Large intestine (tissue), 3 donors: ENCODE measurements at regions not wholly inside any gene's neighbourhood (a gene's known extent, or its start where the extent isn't known, plus 50 kb on each side); places are given as distances from the start of the nearest gene placed in this dataset.
A peak's percentile ranks its signal among the peaks of the same experiment; 100 is the strongest.

ENCODE experiments used
- DNase-seq, 2 donors: peaks; one replicate each; pipeline versions ENCODE4 v3.0.0 to v3.0.0-alpha.2; 2013
- H3K27ac ChIP-seq: one replicate; pipeline ENCODE4 v1.5.1; 2013; ENCODE audit warnings: low read length
- H3K27me3 ChIP-seq: 2 replicates; pipeline ENCODE4 v1.6.1; 2013; ENCODE audit warnings: low read length; ENCODE audit not compliant: control insufficient read depth, insufficient read depth
- H3K36me3 ChIP-seq: 2 replicates; pipeline ENCODE4 v1.6.1; 2013; ENCODE audit warnings: low read length; ENCODE audit not compliant: control insufficient read depth, insufficient read depth
- H3K4me1 ChIP-seq: one replicate; pipeline ENCODE4 v1.6.1; 2013; ENCODE audit warnings: low read length; ENCODE audit not compliant: control insufficient read depth, insufficient read depth
- H3K4me3 ChIP-seq: one replicate; pipeline ENCODE4 v1.5.1; 2013; ENCODE audit warnings: low read length
- H3K9me3 ChIP-seq: one replicate; pipeline ENCODE4 v1.6.1; 2013; ENCODE audit warnings: mild to moderate bottlenecking, low read depth, low read length, moderate library complexity; ENCODE audit not compliant: control insufficient read depth
- WGBS: methylation state at CpG from one replicate; pipeline ENCODE4 v1.1.5; 2013; ENCODE audit warnings: low lambda C conversion rate; ENCODE audit not compliant: insufficient coverage; 5-methylcytosine and 5-hydroxymethylcytosine counted together

GRCh38 chr15:61307474-61307873 lies 78.4 kb upstream of the RORA start:
- H3K9me3 ChIP-seq, result no peaks in the 10 kb centered on the region
- WGBS, result 100% methylated on average over 2 of the region's 5 CpGs
- H3K27me3 ChIP-seq, result no peaks in the 10 kb centered on the region

DNA sequence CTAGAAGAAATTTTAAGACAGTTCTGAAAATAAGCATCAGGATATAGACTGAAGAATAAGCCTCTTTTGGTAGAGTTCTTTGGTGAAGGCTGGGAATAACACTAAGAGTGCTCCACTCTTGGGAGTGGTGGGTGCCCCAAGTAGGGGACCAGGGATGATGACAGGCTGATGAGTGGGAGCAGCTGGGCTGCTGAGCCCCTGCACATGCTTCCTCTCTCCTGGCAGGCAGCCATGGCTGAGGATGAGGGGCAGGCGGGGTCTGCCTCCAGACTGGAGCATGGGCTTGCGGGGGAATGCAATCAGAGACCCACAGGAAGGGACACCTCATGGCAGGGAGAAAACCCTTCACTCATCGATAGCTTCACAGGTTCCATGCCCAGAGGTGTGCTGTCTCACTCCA lies 72.6 kb upstream of the RORA start:
- no CpG with 5 or more reads among the region's 3 CpGs for WGBS
- no peak overlapping the region for H3K27ac ChIP-seq
- H3K27me3 ChIP-seq, result no peaks in the 10 kb centered on the region
- H3K9me3 ChIP-seq, result no peaks in the 10 kb centered on the region
- H3K36me3 ChIP-seq, result no peaks in the 10 kb centered on the region
- no peak overlapping the region for H3K4me3 ChIP-seq
- no peak for DNase-seq
- no peaks in the 10 kb centered on the region for H3K4me1 ChIP-seq

More at GRCh38 chr15:61307474-61307873, 78.4 kb upstream of the RORA start:
- Histone ChIP-seq H3K4me3 (no peak overlapping the region), H3K27ac (no peak overlapping the region), H3K4me1 (no peaks in the 10 kb centered on the region), H3K36me3 (no peaks in the 10 kb centered on the region)
- DNase-seq, result no peak

DNA sequence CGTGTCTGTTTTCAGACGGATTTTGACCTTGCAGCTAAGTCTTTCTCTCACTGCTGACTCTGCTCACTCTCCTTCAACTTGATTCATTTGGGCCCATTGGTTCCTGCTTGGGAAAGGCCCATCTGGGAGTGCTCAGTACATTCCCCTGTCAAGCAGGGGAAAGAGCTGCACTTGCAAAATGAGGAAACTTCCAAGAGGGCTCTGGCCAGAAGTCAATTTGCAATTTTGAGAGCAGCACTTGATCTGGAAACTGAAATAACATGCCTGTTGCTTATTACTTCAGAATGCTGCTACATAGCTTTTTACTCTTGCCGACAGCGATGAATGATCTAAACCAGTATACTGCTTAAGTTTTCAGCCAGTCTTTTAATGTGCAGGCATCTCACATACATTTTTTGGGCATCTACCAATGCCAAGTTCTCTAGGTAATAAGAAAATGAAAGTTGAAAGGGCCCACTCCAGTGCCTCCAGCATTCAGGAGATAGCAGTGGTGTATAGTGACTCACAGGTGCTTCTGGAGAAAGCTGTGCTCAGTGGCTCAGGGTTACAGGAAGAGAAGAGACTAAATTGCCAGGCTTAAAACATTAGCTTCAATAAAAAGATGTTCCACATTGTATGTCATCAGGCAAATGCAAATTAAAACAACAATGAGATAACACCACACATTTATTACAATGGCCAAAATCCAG lies 70.1 kb upstream of the RORA start:
- WGBS, result 92% methylated on average over 2 of the region's 4 CpGs
- H3K9me3 ChIP-seq, result no peaks in the 10 kb centered on the region
- no peak overlapping the region for H3K4me3 ChIP-seq
- peak in 1 of 2 donors; percentile 4 for DNase-seq
- no peaks in the 10 kb centered on the region for H3K27me3 ChIP-seq
- H3K36me3 ChIP-seq, result no peaks in the 10 kb centered on the region
- no peak overlapping the region for H3K27ac ChIP-seq
- H3K4me1 ChIP-seq, result no peaks in the 10 kb centered on the region

- DNase-seq, result no peak
- Histone ChIP-seq H3K36me3 (no peaks in the 10 kb centered on the region), H3K9me3 (no peaks in the 10 kb centered on the region), H3K4me1 (no peaks in the 10 kb centered on the region), H3K27me3 (no peaks in the 10 kb centered on the region), H3K27ac (no peak overlapping the region), H3K4me3 (no peak overlapping the region)
- WGBS, result no CpG with 5 or more reads among the region's 3 CpGs
Observed at GRCh38 chr15:61295239-61295638, 66.1 kb upstream of the RORA start.

GRCh38 chr15:61282661-61283060 lies 53.6 kb upstream of the RORA start:
- Histone ChIP-seq H3K4me3 (no peak overlapping the region), H3K36me3 (no peaks in the 10 kb centered on the region), H3K27ac (no peak overlapping the region), H3K27me3 (no peaks in the 10 kb centered on the region), H3K9me3 (no peaks in the 10 kb centered on the region), H3K4me1 (no peaks in the 10 kb centered on the region)
- no peak for DNase-seq
- WGBS, result no CpG with 5 or more reads among the region's 4 CpGs

DNA sequence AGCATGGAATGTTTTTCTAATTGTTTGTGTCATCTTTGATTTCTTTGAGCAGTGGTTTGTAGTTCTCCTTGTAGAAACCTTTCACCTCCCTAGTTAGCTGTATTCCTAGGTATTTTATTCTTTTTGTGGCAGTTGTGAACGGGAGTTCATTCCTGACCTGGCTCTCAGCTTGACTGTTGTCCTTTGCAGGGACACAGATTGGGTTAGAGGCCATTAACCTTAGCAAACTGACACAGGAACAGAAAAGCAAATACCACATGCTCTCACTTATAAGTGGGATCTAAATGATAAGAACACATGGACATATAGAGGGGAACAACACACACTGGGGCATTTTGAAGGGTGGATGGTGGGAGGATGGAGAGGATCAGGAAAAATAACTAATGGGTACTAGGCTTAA lies 52.2 kb upstream of the RORA start:
- no peak overlapping the region for H3K27ac ChIP-seq
- H3K9me3 ChIP-seq, result no peaks in the 10 kb centered on the region
- WGBS, result no CpG with 5 or more reads among the region's 1 CpG
- DNase-seq, result no peak
- H3K36me3 ChIP-seq, result no peaks in the 10 kb centered on the region
- H3K27me3 ChIP-seq, result no peaks in the 10 kb centered on the region
- no peak overlapping the region for H3K4me3 ChIP-seq
- H3K4me1 ChIP-seq, result no peaks in the 10 kb centered on the region
